OCI-LY3 (cell line): ENCODE measurements at regions not wholly inside any gene's neighbourhood (a gene's known extent, or its start where the extent isn't known, plus 50 kb on each side); places are given as distances from the start of the nearest gene placed in this dataset.

Experiments used
- CTCF ChIP-seq: fragments of 200-600, 300-600 bp; sonication (generic); IDR thresholded peaks from 2 replicates; pipeline ENCODE4 v1.5.1; 2014; ENCODE audit warnings: antibody characterized with exemption, low read length, low read depth
- EZH2phosphoT487 ChIP-seq: fragments of 200-600 bp; shearing (Covaris generic); IDR thresholded peaks from 2 replicates; pipeline ENCODE4 v1.6.1; 2018; ENCODE audit warnings: antibody characterized with exemption, mixed run types, low read depth

GRCh38 chr1:218772575-218772974 lies 401.1 kb upstream of the LYPLAL1 start:
- no peak for TF ChIP-seq EZH2phosphoT487
- TF ChIP-seq CTCF: no peak
